B cell (primary cell): ENCODE measurements at regions not wholly inside any gene's neighbourhood (a gene's known extent, or its start where the extent isn't known, plus 50 kb on each side); places are given as distances from the start of the nearest gene placed in this dataset.

ENCODE experiments used
- ATAC-seq: fragments of 200-7000 bp; cut with Tn5 transposase; one replicate; pipeline ENCODE4 v1.10.0; 2021; ENCODE audit warnings: low read depth, mild to moderate bottlenecking, moderate number of reproducible peaks, moderate library complexity
- CTCF ChIA-PET: fragments of 350-600 bp; sonication (Branson Sonifier 250); formaldehyde crosslinking; loops from one replicate; lab custom pipeline; 2021; ENCODE audit warnings: antibody characterized with exemption, inconsistent platforms; lab: Charles Lee
- POLR2A ChIA-PET: fragments of 350-600 bp; sonication (Branson Sonifier 250); formaldehyde crosslinking; loops from one replicate; lab custom pipeline; 2021; ENCODE audit warnings: antibody characterized with exemption; lab: Charles Lee
- DNase-seq: peaks from one replicate; pipeline ENCODE4 v3.0.0; 2013
- H2AFZ ChIP-seq: 2 replicates; pipeline ENCODE4 v1.6.1; 2012; ENCODE audit warnings: mild to moderate bottlenecking, low read depth, low read length; ENCODE audit not compliant: insufficient read depth, poor library complexity, severe bottlenecking
- H3K27ac ChIP-seq, 2 donors: 1 replicate in 1 of 2; 2 replicates in 1 of 2; pipeline ENCODE4 v1.5.1; 2012 to 2013; ENCODE audit warnings: low read length in 2 of 2, mild to moderate bottlenecking in 2 of 2, moderate library complexity in 1 of 2
- H3K27me3 ChIP-seq, 4 experiments: fragments of 200-600 bp in 1 of 4; sonication (generic) in 1 of 4; replicated peaks in 1 of 4; 1 replicate in 2 of 4; 2 replicates in 2 of 4; pipeline versions ENCODE4 v1.6.1 to v1.7.0; 2013 to 2016; ENCODE audit warnings: low read length in 3 of 4, mild to moderate bottlenecking in 2 of 4, mixed read lengths in 1 of 4, moderate library complexity in 1 of 4; ENCODE audit not compliant: insufficient read depth in 4 of 4, control insufficient read depth in 3 of 4; ENCODE audit errors: control extremely low read depth in 1 of 4
- H3K36me3 ChIP-seq, 2 experiments: replicated peaks in 1 of 2; 1 replicate in 1 of 2; 2 replicates in 1 of 2; pipeline versions ENCODE4 v1.6.1 to v1.7.1; 2013; ENCODE audit warnings: low read length in 1 of 2; ENCODE audit not compliant: insufficient read depth in 2 of 2, control insufficient read depth in 1 of 2; ENCODE audit errors: control extremely low read depth in 1 of 2, extremely low read depth in 1 of 2
- H3K4me1 ChIP-seq, 2 donors: fragments of 200-600 bp in 1 of 2; sonication (generic) in 1 of 2; 1 replicate in 1 of 2; 2 replicates in 1 of 2; pipeline versions ENCODE4 v1.5.1 to v1.6.1; 2013 to 2017; ENCODE audit warnings: low read length in 2 of 2; ENCODE audit not compliant: control insufficient read depth in 2 of 2, insufficient read depth in 2 of 2
- H3K4me2 ChIP-seq: replicated peaks from 2 replicates; pipeline ENCODE3; 2012; ENCODE audit warnings: mild to moderate bottlenecking, low read depth, low read length; ENCODE audit not compliant: poor library complexity, severe bottlenecking
- H3K4me3 ChIP-seq, 5 experiments: fragments of 200-600 bp in 1 of 5; sonication (generic) in 1 of 5; 1 replicate in 3 of 5; 2 replicates in 2 of 5; pipeline versions ENCODE4 v1.5.1 to v1.7.0; 2011 to 2016; ENCODE audit warnings: low read length in 4 of 5, mild to moderate bottlenecking in 4 of 5, low read depth in 2 of 5, control low read depth in 1 of 5, moderate library complexity in 1 of 5; ENCODE audit not compliant: insufficient read depth in 1 of 5; ENCODE audit errors: control extremely low read depth in 1 of 5, extremely low read depth in 1 of 5
- H3K79me2 ChIP-seq: fragments of 200-600 bp; sonication (generic); one replicate; pipeline ENCODE4 v1.6.0; 2016; ENCODE audit warnings: low read length; ENCODE audit not compliant: control insufficient read depth, insufficient read depth
- H3K9ac ChIP-seq: fragments of 200-600 bp; sonication (generic); 2 replicates; pipeline ENCODE4 v1.6.1; 2017; ENCODE audit warnings: mild to moderate bottlenecking, low read length, moderate library complexity
- H3K9me3 ChIP-seq, 3 donors: one replicate each; pipeline versions ENCODE4 v1.6.1 to v1.7.1; 2013; ENCODE audit warnings: low read length in 2 of 3; ENCODE audit not compliant: control insufficient read depth in 2 of 3, insufficient read depth in 1 of 3; ENCODE audit errors: control extremely low read depth in 1 of 3
- H4K20me1 ChIP-seq: 2 replicates; pipeline ENCODE4 v1.6.0; 2012; ENCODE audit warnings: mild to moderate bottlenecking, low read length; ENCODE audit not compliant: insufficient read depth, control insufficient read depth, poor library complexity, severe bottlenecking
- H3K27ac Mint-ChIP-seq: one replicate; pipeline ENCODE4 v1.8.0; 2021; ENCODE audit warnings: mixed read lengths
- H3K27me3 Mint-ChIP-seq: one replicate; pipeline ENCODE4 v1.8.0; 2021; ENCODE audit warnings: mixed read lengths
- H3K4me1 Mint-ChIP-seq: one replicate; pipeline ENCODE4 v1.8.0; 2021; ENCODE audit warnings: mixed read lengths
- H3K4me3 Mint-ChIP-seq: one replicate; pipeline ENCODE4 v1.8.0; 2021; ENCODE audit warnings: mixed read lengths
- H3K9me3 Mint-ChIP-seq: one replicate; pipeline ENCODE4 v1.8.0; 2022; ENCODE audit warnings: mixed read lengths; ENCODE audit not compliant: insufficient read depth
- CTCF ChIP-seq: fragments of 200-600 bp; IDR thresholded peaks from one replicate; pipeline ENCODE4 v1.8.0; 2022; ENCODE audit warnings: antibody characterized with exemption, mild to moderate bottlenecking
- EZH2 ChIP-seq: IDR thresholded peaks from 2 replicates; pipeline ENCODE4 v1.6.1; 2012; ENCODE audit warnings: borderline replicate concordance, low read depth, mild to moderate bottlenecking, moderate library complexity, low read length; ENCODE audit not compliant: insufficient read depth, poor library complexity, severe bottlenecking
- WGBS: methylation state at CpG from one replicate; pipeline ENCODE4 v1.1.5; 2013; ENCODE audit warnings: missing lambda C conversion rate; ENCODE audit not compliant: insufficient coverage; 5-methylcytosine and 5-hydroxymethylcytosine counted together
- intact Hi-C: fragments of 100-400 bp; cut with micrococcal nuclease; formaldehyde crosslinking; loops from one replicate; pipeline ENCODE4 v1.10.0; 2022

GRCh38 chr1:4415476-4415875 lies 238.9 kb upstream of the AJAP1 start:
- no peak overlapping the region for H2AFZ ChIP-seq
- intact Hi-C loops: no loop called here
- H3K27ac ChIP-seq: no peak overlapping the region
- Mint-ChIP-seq H3K9me3 (peaks cover 13% of the 10 kb centered on the region), H3K27ac (no peak overlapping the region), H3K27me3 (peaks cover 10% of the 10 kb centered on the region), H3K4me1 (no peaks in the 10 kb centered on the region), H3K4me3 (no peak overlapping the region)
- H3K4me2 ChIP-seq: no peak overlapping the region
- no CpG with 5 or more reads among the region's 5 CpGs for WGBS
- POLR2A ChIA-PET: no interaction called here
- peaks cover 0 to 15% (median 2%) of the 10 kb centered on the region in 3 donors for H3K9me3 ChIP-seq
- ATAC-seq (no peak), DNase-seq (no peak)
- no peak overlapping the region for H3K4me3 ChIP-seq
- H3K27me3 ChIP-seq: no peaks in the 10 kb centered on the region
- no peak for TF ChIP-seq EZH2
- no peak for TF ChIP-seq CTCF
- H3K79me2 ChIP-seq: no peaks in the 10 kb centered on the region
- H3K36me3 ChIP-seq: no peaks in the 10 kb centered on the region
- CTCF ChIA-PET: no interaction called here
- no peaks in the 10 kb centered on the region for H4K20me1 ChIP-seq
- H3K4me1 ChIP-seq: no peaks in the 10 kb centered on the region
- no peak overlapping the region for H3K9ac ChIP-seq

GRCh38 chr1:4416189-4416588 lies 238.2 kb upstream of the AJAP1 start:
- Histone ChIP-seq H3K4me3 (no peak overlapping the region), H3K9me3 (peaks cover 0 to 18% (median 5%) of the 10 kb centered on the region in 3 donors), H3K4me1 (no peaks in the 10 kb centered on the region), H3K9ac (no peak overlapping the region), H2AFZ (no peak overlapping the region), H3K36me3 (no peaks in the 10 kb centered on the region), H3K79me2 (no peaks in the 10 kb centered on the region), H3K4me2 (no peak overlapping the region), H4K20me1 (no peaks in the 10 kb centered on the region), H3K27me3 (no peaks in the 10 kb centered on the region), H3K27ac (no peak overlapping the region)
- ATAC-seq: no peak
- CTCF ChIA-PET: no interaction called here
- Mint-ChIP-seq H3K27ac (no peak overlapping the region), H3K4me3 (no peak overlapping the region), H3K4me1 (no peaks in the 10 kb centered on the region), H3K27me3 (peaks cover 10% of the 10 kb centered on the region), H3K9me3 (peaks cover 13% of the 10 kb centered on the region)
- no CpG with 5 or more reads among the region's 5 CpGs for WGBS
- intact Hi-C loops: no loop called here
- DNase-seq: no peak
- POLR2A ChIA-PET: no interaction called here
- TF ChIP-seq EZH2 (no peak), CTCF (no peak)
